Activated CD4-positive, alpha-beta T cell treated with anti-CD3 and anti-CD28 coated beads, Interleukin-2, amount 10 ng/mL, durations not matched to agents 24 days and 14 days (primary cell): ENCODE measurements at regions not wholly inside any gene's neighbourhood (a gene's known extent, or its start where the extent isn't known, plus 50 kb on each side); places are given as distances from the start of the nearest gene placed in this dataset.
"Not testable (repeated sequence)": the region's sequence is repeated elsewhere in the genome, so short reads cannot be mapped to it uniquely, and the experiment has no call there.

Experiments used
- DNase-seq: peaks from one replicate; pipeline ENCODE4 v3.0.0; 2022
- H3K27ac Mint-ChIP-seq: one replicate; pipeline ENCODE4 v1.8.0; 2022; ENCODE audit warnings: mild to moderate bottlenecking, mixed read lengths
- H3K27me3 Mint-ChIP-seq: one replicate; pipeline ENCODE4 v1.8.0; 2022; ENCODE audit warnings: mixed read lengths
- H3K36me3 Mint-ChIP-seq: one replicate; pipeline ENCODE4 v1.8.0; 2022; ENCODE audit warnings: low read depth, mild to moderate bottlenecking, mixed read lengths
- H3K4me1 Mint-ChIP-seq: one replicate; pipeline ENCODE4 v1.8.0; 2021; ENCODE audit warnings: mixed read lengths
- H3K4me3 Mint-ChIP-seq: one replicate; pipeline ENCODE4 v1.8.0; 2022; ENCODE audit warnings: mild to moderate bottlenecking, moderate library complexity, mixed read lengths
- H3K9me3 Mint-ChIP-seq: one replicate; pipeline ENCODE4 v1.8.0; 2021; ENCODE audit warnings: mixed read lengths
- intact Hi-C: fragments of 100-400 bp; cut with micrococcal nuclease; formaldehyde crosslinking; loops from one replicate; pipeline ENCODE4 v1.15.1; 2023

DNA sequence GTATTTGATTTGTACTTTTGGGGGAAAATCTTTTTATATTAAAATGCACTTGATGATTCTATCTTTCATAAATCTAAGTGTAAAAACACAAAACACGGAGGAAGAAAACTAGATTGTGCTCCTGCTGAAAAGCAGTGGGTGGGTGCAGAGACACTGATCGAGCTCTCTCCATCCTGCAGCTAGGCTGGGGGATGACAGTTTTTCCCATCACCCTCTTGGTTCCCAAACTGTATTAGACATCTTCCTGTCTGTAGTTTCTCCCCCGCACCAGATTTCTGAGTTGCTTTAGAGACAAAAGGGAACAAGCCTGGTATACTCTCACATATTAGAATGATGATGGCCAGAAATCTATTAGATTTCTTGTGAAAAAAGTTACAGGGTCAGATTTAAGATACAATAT is 99.6 kb downstream of the FAM114A2 start:
- Mint-ChIP-seq H3K9me3 (peaks cover 32% of the 10 kb centered on the region), H3K27me3 (no peaks in the 10 kb centered on the region), H3K4me1 (no peaks in the 10 kb centered on the region), H3K27ac (no peak overlapping the region), H3K4me3 (no peak overlapping the region), H3K36me3 (no peaks in the 10 kb centered on the region)
- no peak for DNase-seq
- intact Hi-C loops, result no loop called here

DNA sequence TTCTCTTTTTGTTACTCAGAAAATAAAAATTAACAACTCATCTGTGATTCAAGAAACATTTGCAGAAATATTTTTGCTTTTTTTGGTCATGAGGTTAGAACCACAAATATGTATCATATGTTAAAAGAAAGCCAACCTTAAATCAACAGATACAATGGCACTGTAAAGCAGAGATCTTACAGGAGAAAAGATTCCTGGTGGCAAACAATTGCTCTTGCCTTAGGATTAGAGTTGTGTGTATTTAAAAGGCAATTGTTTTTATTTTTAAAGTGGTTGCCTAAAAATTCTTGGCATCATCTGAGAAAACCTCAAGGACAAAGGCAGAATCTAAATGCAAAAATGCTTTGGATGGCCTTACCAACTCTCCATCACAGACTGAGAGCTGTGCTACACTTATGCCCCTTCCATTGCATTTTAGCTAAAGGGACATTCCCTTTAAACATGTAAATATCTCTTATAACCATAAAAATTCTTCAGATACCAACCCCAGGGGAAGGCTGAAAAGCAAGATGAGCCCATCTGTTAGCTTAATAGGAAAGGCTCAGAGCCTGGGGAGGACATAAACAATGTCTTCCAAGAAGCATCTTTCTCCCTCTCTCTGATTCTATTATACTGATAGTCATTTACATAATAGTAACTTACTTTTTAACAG is 100.4 kb downstream of the FAM114A2 start:
- no peaks in the 10 kb centered on the region for H3K27me3 Mint-ChIP-seq
- H3K36me3 Mint-ChIP-seq, result no peaks in the 10 kb centered on the region
- no peak overlapping the region for H3K4me3 Mint-ChIP-seq
- no peak for DNase-seq
- intact Hi-C loops, result no loop called here
- no peak overlapping the region for H3K27ac Mint-ChIP-seq
- H3K9me3 Mint-ChIP-seq, result peaks cover 29% of the 10 kb centered on the region
- no peaks in the 10 kb centered on the region for H3K4me1 Mint-ChIP-seq

DNA sequence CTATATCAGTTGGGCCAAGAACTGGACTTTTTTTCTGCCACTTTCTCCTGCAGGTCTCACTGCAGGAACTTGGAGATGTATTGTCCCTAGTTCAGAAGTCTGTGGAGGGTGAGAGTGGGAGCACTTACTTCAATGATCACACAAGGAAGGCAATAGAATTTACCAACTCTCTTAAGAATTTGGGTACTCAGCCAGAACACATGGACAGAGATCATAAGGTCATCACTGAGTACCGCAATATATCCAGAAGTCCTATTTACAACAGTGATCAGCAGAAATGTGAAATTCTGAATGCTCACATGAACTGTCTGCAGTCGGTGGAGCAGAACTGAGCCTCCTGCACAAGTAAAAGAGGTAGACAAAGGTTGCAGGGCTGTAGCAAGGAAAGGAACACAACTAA is 101.0 kb downstream of the FAM114A2 start:
- no peaks in the 10 kb centered on the region for H3K27me3 Mint-ChIP-seq
- intact Hi-C loops, result no loop called here
- H3K36me3 Mint-ChIP-seq, result no peaks in the 10 kb centered on the region
- DNase-seq, result no peak
- H3K27ac Mint-ChIP-seq, result no peak overlapping the region
- peaks cover 29% of the 10 kb centered on the region for H3K9me3 Mint-ChIP-seq
- no peak overlapping the region for H3K4me3 Mint-ChIP-seq
- no peaks in the 10 kb centered on the region for H3K4me1 Mint-ChIP-seq

DNA sequence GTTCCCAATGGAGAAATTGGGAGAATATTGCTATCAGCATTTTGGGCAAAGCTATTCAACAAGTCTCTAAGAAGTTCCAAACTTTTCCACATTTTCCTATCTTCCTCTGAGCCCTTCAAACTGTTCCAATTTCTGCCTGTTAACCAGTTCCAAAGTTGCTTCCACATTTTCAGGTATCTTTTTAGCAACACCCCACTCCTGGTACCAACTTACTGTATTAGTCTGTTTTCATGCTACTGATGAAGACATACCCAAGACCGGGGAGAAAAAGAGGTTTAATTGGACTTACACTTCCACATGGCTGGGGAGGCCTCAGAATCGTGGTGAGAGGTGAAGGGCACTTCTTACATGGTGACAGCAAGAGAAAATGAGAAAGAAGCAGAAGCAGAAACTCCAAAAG is 103.6 kb downstream of the FAM114A2 start:
- H3K4me1 Mint-ChIP-seq, intact Hi-C loops, H3K4me3 Mint-ChIP-seq, H3K27me3 Mint-ChIP-seq, H3K27ac Mint-ChIP-seq, DNase-seq, H3K36me3 Mint-ChIP-seq: not testable (repeated sequence)
- H3K9me3 Mint-ChIP-seq, result peaks cover 17% of the 10 kb centered on the region

DNA sequence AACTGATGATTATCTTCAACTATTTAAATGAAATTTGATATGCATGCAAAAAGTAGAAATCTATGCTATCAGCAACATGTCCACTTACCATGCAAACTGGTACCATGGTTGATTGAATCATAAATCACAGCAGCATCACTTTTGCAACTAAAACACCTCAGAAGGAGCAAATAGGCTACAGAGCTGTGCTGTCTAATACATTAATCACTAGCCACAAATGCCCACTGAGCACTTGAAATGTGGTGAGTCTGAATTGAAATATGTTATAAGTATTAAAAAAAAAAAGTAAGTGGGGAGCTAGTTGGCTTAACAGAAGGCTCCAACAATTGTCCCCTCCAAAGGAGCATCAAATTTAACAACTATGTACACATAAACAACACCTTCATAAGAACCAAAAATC is 112.5 kb downstream of the FAM114A2 start:
- H3K4me3 Mint-ChIP-seq, result no peak overlapping the region
- no peak overlapping the region for H3K27ac Mint-ChIP-seq
- H3K4me1 Mint-ChIP-seq, result no peaks in the 10 kb centered on the region
- no peaks in the 10 kb centered on the region for H3K36me3 Mint-ChIP-seq
- intact Hi-C loops, result no loop called here
- H3K9me3 Mint-ChIP-seq, result no peaks in the 10 kb centered on the region
- DNase-seq, result no peak
- no peaks in the 10 kb centered on the region for H3K27me3 Mint-ChIP-seq

DNA sequence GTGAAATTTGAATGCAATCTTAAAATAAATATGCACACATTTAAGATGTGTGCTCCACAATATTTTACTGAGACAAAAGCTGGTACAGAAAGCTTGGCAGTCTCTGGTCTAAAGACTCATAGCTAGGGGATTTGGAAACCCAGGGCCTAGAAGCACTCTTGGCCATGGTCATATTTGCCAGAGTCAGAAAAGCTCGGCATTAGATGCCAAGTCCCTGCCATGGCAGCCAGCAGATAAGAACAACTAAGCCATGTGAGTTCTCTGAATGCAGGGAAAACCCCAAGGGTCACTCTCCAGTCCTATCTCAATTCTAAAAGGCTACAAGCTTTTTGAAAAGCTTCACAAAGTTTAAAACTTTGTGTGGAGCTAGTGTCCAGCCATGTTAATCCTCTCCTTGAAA is 119.5 kb downstream of the FAM114A2 start:
- no peak overlapping the region for H3K4me3 Mint-ChIP-seq
- intact Hi-C loops, result no loop called here
- no peaks in the 10 kb centered on the region for H3K4me1 Mint-ChIP-seq
- no peaks in the 10 kb centered on the region for H3K27me3 Mint-ChIP-seq
- H3K27ac Mint-ChIP-seq, result no peak overlapping the region
- DNase-seq, result no peak
- no peaks in the 10 kb centered on the region for H3K36me3 Mint-ChIP-seq
- no peaks in the 10 kb centered on the region for H3K9me3 Mint-ChIP-seq

DNA sequence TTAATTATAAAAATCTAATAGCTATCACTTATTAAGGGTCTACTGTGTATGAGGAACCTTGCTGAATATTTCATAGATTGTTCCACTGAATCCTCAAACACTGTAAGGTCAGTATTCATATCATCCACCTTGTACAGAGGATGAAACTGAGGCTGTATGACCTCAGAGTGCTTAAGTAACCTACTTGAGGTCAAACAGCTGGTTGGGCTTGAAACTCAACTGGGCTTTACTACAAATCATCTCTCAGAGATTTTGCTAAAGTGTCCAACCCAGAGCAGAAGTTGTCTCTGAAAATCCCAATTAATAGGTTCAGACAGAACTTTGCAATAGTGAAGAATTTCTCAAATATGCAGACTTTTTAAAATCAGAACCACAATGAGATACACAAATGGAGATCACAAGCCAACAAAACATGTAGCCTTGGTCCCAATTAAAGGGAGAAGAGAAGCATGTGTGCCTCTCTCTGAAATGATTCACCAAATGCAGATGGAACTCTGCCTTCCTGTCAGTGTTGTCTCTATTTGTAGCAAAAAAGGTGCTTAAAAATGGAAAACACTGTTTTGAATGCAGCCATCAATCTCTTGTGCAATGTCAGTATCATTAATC is 131.4 kb downstream of the FAM114A2 start:
- no peak for DNase-seq
- no peaks in the 10 kb centered on the region for H3K27me3 Mint-ChIP-seq
- no peak overlapping the region for H3K27ac Mint-ChIP-seq
- no peaks in the 10 kb centered on the region for H3K4me1 Mint-ChIP-seq
- intact Hi-C loops, result no loop called here
- H3K4me3 Mint-ChIP-seq, result no peak overlapping the region
- H3K9me3 Mint-ChIP-seq, result no peaks in the 10 kb centered on the region
- H3K36me3 Mint-ChIP-seq, result no peaks in the 10 kb centered on the region

DNA sequence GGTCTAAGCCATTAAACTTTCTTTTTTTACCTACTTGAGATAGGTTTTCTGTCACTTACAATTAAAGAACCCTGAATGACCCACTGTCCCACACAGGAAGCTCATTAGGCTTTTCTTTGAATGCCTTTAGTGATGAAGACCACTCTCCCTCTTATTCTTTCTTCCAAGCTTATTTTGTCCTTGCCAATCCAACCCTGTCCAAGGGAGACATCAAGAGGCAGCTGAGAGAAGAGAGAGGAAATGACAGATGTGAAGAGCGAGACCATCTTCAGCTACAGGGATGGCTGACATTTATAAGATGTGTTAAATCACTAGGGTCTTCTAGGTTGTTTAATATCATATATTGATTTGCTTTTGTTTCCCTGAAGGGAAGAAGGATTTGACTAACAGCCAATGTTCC is 133.5 kb downstream of the FAM114A2 start:
- Mint-ChIP-seq H3K27me3 (no peaks in the 10 kb centered on the region), H3K4me1 (no peaks in the 10 kb centered on the region)
- intact Hi-C loops, result no loop called here

DNA sequence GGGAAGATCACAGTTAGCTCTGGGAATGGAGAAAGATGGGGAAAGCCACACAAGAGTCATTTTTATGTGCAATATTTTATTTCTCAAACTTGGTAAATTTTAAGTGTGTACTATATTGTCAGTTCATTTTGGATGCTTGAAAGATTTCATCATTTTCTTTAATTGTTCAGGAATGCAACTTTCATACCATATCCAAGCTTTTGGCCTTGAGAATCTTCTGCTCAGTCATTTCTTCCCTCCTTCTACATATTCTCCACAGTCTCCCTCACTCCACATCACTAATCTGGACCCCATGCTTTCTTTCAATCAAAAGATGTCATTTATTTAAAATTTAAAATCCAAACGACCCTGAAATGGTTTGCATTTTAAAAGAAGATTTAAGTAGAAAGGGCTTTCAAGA is 135.4 kb downstream of the FAM114A2 start:
- intact Hi-C loops, result no loop called here
- Mint-ChIP-seq H3K4me1 (no peaks in the 10 kb centered on the region), H3K9me3 (no peaks in the 10 kb centered on the region), H3K4me3 (no peak overlapping the region), H3K36me3 (no peaks in the 10 kb centered on the region), H3K27ac (no peak overlapping the region), H3K27me3 (no peaks in the 10 kb centered on the region)
- no peak for DNase-seq

More for the DNA sequence above, 133.5 kb downstream of the FAM114A2 start:
- no peak for DNase-seq
- no peak overlapping the region for H3K4me3 Mint-ChIP-seq
- H3K27ac Mint-ChIP-seq, result no peak overlapping the region
- H3K36me3 Mint-ChIP-seq, result no peaks in the 10 kb centered on the region
- no peaks in the 10 kb centered on the region for H3K9me3 Mint-ChIP-seq

DNA sequence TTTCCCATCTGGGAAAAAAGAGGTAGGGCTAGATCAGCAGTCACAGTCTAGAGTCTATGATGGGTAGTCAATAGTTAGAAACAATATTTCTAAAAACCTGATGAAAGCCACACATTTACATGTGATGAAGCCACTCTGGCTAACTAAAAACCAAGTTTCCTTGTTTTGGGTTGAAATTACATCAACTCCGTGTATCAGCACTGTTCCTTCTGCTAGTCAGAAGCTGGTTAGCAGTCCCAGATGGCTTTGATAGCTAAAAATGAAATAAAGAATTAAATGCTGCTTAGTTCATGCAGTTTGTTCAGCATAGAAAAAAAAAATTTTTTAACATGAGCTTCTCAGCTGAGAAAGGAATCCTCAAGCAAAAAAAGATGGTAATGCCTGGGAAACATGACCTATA is 136.7 kb downstream of the FAM114A2 start:
- Mint-ChIP-seq H3K27ac (no peak overlapping the region), H3K4me1 (no peaks in the 10 kb centered on the region), H3K4me3 (no peak overlapping the region), H3K36me3 (no peaks in the 10 kb centered on the region), H3K27me3 (peaks cover 3% of the 10 kb centered on the region), H3K9me3 (no peaks in the 10 kb centered on the region)
- intact Hi-C loops, result no loop called here
- DNase-seq, result no peak

DNA sequence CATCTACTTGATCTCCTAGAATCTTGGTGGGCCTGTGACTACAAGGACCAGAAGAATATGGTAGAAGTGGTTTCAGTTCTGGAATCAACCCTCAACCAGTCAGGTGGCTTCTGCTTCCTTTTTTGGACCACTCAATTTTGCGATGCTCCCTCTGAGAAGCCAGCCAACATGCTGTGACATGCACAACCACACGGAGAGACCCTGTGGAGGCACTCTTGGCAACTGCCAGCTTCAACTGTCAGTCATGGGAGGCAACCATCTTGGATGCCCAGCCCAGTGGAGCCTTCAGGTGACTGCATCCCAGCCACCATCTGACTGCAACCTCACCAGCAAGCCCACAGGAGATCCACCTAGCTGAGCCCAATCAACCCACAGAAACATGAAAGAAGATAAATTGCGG is 137.3 kb downstream of the FAM114A2 start:
- H3K27me3 Mint-ChIP-seq, result peaks cover 3% of the 10 kb centered on the region
- H3K36me3 Mint-ChIP-seq, result no peaks in the 10 kb centered on the region
- DNase-seq, result no peak
- no peak overlapping the region for H3K27ac Mint-ChIP-seq
- no peaks in the 10 kb centered on the region for H3K4me1 Mint-ChIP-seq
- H3K4me3 Mint-ChIP-seq, result no peak overlapping the region
- H3K9me3 Mint-ChIP-seq, result no peaks in the 10 kb centered on the region
- intact Hi-C loops, result no loop called here

DNA sequence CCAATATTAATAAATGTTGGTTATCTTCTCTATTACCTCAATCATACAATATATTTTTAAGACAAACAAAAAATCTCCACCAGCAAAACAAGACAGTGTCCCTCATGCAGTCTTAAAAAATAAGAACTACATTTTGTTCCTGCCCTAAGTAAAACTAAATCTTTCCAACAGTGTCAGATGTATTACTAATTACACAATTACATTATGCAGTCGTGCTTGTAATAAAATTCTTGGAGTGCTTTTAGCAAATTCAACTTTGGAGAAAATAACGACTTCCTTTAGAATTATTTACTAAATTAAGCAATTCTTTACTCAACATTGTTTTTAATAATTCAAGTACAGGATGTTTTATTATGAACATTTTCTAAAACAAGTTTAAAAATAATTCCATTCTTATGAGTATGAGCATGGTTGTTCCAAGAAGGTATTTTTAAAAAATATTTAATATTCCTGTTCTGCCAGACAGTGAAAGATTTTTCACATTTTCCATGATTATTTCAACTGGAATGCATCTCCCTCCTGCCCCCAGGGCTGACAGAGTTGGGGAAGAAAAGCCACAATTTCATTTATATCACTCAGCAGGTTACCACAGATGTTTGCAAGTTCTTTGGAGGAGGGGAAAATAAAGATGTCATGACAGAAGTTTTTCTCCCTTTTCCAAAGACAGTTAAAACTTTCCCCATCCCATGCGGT is 137.9 kb downstream of the FAM114A2 start:
- intact Hi-C loops, result no loop called here
- Mint-ChIP-seq H3K4me3 (no peak overlapping the region), H3K4me1 (no peaks in the 10 kb centered on the region), H3K27ac (no peak overlapping the region), H3K9me3 (no peaks in the 10 kb centered on the region), H3K36me3 (no peaks in the 10 kb centered on the region), H3K27me3 (peaks cover 3% of the 10 kb centered on the region)
- no peak for DNase-seq

DNA sequence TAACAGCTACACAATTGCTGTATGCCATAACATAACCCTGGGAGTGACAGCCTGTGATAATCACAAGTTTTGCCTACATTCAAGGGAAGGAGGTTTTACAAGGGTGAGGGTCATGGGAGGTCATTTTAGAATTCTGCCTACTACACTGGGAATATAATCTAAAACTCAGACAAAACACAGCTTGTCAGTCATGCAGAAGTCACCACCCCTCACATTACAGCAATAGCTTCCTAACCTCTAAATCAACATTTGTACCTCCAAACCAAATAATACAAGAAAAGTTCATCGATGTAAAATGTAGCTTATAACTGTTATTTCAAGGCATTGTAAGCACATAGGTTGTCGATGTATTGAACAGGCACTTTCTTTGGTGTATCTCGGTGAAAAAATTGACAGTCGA is 139.0 kb downstream of the FAM114A2 start:
- Mint-ChIP-seq H3K36me3 (no peaks in the 10 kb centered on the region), H3K27ac (no peak overlapping the region), H3K27me3 (peaks cover 6% of the 10 kb centered on the region), H3K4me1 (no peaks in the 10 kb centered on the region), H3K4me3 (no peak overlapping the region), H3K9me3 (no peaks in the 10 kb centered on the region)
- no peak for DNase-seq
- intact Hi-C loops, result no loop called here

DNA sequence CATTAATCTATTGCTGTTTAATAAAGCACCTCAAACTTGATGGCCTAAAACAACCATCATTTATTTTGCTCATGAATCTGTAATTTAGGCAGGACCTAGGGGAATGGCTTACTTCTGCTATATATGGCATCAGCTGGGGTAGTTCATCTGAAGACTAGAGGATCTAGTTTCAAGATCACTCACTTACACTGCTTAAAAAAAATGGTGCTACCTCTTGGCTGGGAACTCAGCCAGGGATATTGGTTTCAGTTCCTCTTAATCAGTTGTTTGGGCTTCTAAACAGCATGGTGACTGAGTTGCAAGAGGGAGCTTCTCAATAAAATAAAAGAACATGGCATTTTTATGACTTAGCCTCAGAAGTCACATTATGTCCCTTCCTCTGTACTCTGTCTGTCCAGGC is 142.0 kb downstream of the FAM114A2 start:
- H3K27me3 Mint-ChIP-seq, result peaks cover 6% of the 10 kb centered on the region
- H3K27ac Mint-ChIP-seq, result no peak overlapping the region
- intact Hi-C loops, result no loop called here
- H3K9me3 Mint-ChIP-seq, result no peaks in the 10 kb centered on the region
- DNase-seq, result no peak
- no peaks in the 10 kb centered on the region for H3K4me1 Mint-ChIP-seq
- no peaks in the 10 kb centered on the region for H3K36me3 Mint-ChIP-seq
- no peak overlapping the region for H3K4me3 Mint-ChIP-seq
